Activated naive CD8-positive, alpha-beta T cell treated with anti-CD3 and anti-CD28 coated beads, Interleukin-2, amount 50 U/mL, for 24 hours (primary cell): ENCODE measurements at regions not wholly inside any gene's neighbourhood (a gene's known extent, or its start where the extent isn't known, plus 50 kb on each side); places are given as distances from the start of the nearest gene placed in this dataset.

ENCODE experiments used
- ATAC-seq: fragments of 150-1000 bp; cut with Tn5 transposase; one replicate; pipeline ENCODE4 v1.10.0; 2021
- DNase-seq: peaks from one replicate; pipeline ENCODE4 v3.0.0; 2021
- H3K27ac Mint-ChIP-seq: one replicate; pipeline ENCODE4 v1.8.0; 2021; ENCODE audit warnings: mild to moderate bottlenecking, mixed read lengths
- H3K27me3 Mint-ChIP-seq: one replicate; pipeline ENCODE4 v1.8.0; 2021; ENCODE audit warnings: mixed read lengths
- H3K36me3 Mint-ChIP-seq: one replicate; pipeline ENCODE4 v1.8.0; 2021; ENCODE audit warnings: low read depth, mixed read lengths
- H3K4me1 Mint-ChIP-seq: one replicate; pipeline ENCODE4 v1.8.0; 2021; ENCODE audit warnings: mixed read lengths
- H3K4me3 Mint-ChIP-seq: one replicate; pipeline ENCODE4 v1.8.0; 2021; ENCODE audit warnings: mild to moderate bottlenecking, moderate library complexity, mixed read lengths
- H3K9me3 Mint-ChIP-seq: one replicate; pipeline ENCODE4 v1.8.0; 2021; ENCODE audit warnings: mixed read lengths

- no peaks in the 10 kb centered on the region for H3K9me3 Mint-ChIP-seq
- H3K36me3 Mint-ChIP-seq = no peaks in the 10 kb centered on the region
- no peak overlapping the region for H3K4me3 Mint-ChIP-seq
- no peak overlapping the region for H3K27ac Mint-ChIP-seq
- no peak for DNase-seq
- H3K4me1 Mint-ChIP-seq = no peaks in the 10 kb centered on the region
- H3K27me3 Mint-ChIP-seq = no peaks in the 10 kb centered on the region
- no peak for ATAC-seq
These were observed 525.0 kb downstream of the NR2F1-AS1 start for GRCh38 chr5:93055971-93056370.

- no peak overlapping the region for H3K27ac Mint-ChIP-seq
- H3K36me3 Mint-ChIP-seq = no peaks in the 10 kb centered on the region
- DNase-seq = no peak
- no peak overlapping the region for H3K4me3 Mint-ChIP-seq
- no peaks in the 10 kb centered on the region for H3K4me1 Mint-ChIP-seq
- H3K27me3 Mint-ChIP-seq = no peaks in the 10 kb centered on the region
- no peak for ATAC-seq
- H3K9me3 Mint-ChIP-seq = no peaks in the 10 kb centered on the region
These were observed 525.5 kb downstream of the NR2F1-AS1 start for GRCh38 chr5:93055561-93055960.

DNA sequence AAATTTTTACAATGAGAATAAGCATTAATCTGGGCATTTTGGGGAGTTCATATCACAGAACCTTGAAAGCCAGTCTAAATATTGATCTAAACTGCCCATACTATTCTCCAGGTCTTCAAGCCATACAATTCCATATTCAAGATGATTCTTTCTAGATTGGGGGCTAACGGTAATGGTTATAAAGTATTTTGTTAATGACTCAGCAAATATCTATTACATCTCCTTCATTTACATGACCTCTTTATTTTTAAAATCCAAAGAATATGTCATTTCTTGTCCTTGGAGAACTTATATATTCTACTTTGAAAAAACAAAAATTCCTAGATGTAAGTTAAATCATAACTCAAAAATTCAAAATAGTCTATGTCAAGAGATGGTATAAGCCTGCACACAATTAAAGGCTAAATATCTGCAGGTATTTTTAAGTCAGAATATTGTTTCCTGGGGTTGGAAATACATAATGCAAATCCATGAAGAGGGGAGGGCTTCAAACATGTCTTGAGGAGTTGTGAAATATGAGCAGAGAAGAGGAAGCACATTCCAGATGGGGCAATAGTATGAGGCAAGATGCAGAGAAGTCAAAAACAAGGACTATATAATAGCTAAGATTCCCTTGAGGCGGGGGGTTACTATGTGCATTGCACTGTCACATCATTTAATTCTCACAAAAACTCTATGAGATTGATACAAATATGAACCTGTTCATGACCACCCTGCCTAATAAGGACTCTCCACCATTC is 526.4 kb downstream of the NR2F1-AS1 start:
- no peaks in the 10 kb centered on the region for H3K4me1 Mint-ChIP-seq
- no peak overlapping the region for H3K4me3 Mint-ChIP-seq
- no peak overlapping the region for H3K27ac Mint-ChIP-seq
- no peaks in the 10 kb centered on the region for H3K9me3 Mint-ChIP-seq
- ATAC-seq (no peak), DNase-seq (no peak)
- H3K36me3 Mint-ChIP-seq = no peaks in the 10 kb centered on the region
- no peaks in the 10 kb centered on the region for H3K27me3 Mint-ChIP-seq

- H3K27ac Mint-ChIP-seq = no peak overlapping the region
- H3K4me3 Mint-ChIP-seq = no peak overlapping the region
- no peaks in the 10 kb centered on the region for H3K36me3 Mint-ChIP-seq
- H3K9me3 Mint-ChIP-seq = no peaks in the 10 kb centered on the region
- H3K27me3 Mint-ChIP-seq = no peaks in the 10 kb centered on the region
- no peaks in the 10 kb centered on the region for H3K4me1 Mint-ChIP-seq
- DNase-seq = no peak
- no peak for ATAC-seq
These were observed 527.2 kb downstream of the NR2F1-AS1 start for GRCh38 chr5:93053825-93054224.

DNA sequence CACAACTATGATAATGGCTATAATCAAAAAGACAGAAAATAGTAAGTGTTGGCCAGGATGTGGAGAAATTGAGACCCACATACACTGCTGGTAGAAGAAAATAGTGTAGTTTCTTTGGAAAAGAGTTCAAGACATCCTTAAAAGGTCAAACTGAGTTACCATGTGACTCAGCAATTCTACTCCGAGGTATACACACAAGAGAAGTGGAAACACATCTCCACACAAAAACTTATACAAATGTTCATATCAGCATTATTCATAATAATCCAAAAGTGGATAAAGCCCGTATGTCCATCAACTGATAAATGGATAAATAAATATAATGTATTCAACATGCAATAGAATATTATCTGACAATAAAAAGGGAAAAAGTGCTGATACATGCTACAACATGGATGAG is 532.2 kb downstream of the NR2F1-AS1 start:
- no peak for ATAC-seq
- H3K27ac Mint-ChIP-seq = no peak overlapping the region
- no peak for DNase-seq

GRCh38 chr5:93044859-93045666 is 536.0 kb downstream of the NR2F1-AS1 start:
- Mint-ChIP-seq H3K9me3 (no peaks in the 10 kb centered on the region), H3K36me3 (no peaks in the 10 kb centered on the region), H3K4me3 (no peak overlapping the region), H3K4me1 (no peaks in the 10 kb centered on the region), H3K27ac (no peak overlapping the region), H3K27me3 (no peaks in the 10 kb centered on the region)
- no peak for ATAC-seq
- no peak for DNase-seq

More for the DNA sequence above, 532.2 kb downstream of the NR2F1-AS1 start:
- H3K4me1 Mint-ChIP-seq = no peaks in the 10 kb centered on the region
- no peaks in the 10 kb centered on the region for H3K36me3 Mint-ChIP-seq
- no peaks in the 10 kb centered on the region for H3K27me3 Mint-ChIP-seq
- H3K4me3 Mint-ChIP-seq = no peak overlapping the region
- H3K9me3 Mint-ChIP-seq = no peaks in the 10 kb centered on the region

- H3K4me3 Mint-ChIP-seq = no peak overlapping the region
- no peaks in the 10 kb centered on the region for H3K4me1 Mint-ChIP-seq
- H3K36me3 Mint-ChIP-seq = no peaks in the 10 kb centered on the region
- H3K9me3 Mint-ChIP-seq = no peaks in the 10 kb centered on the region
- ATAC-seq (no peak), DNase-seq (no peak)
- no peak overlapping the region for H3K27ac Mint-ChIP-seq
- no peaks in the 10 kb centered on the region for H3K27me3 Mint-ChIP-seq
These were observed 541.1 kb downstream of the NR2F1-AS1 start for GRCh38 chr5:93039888-93040287.

DNA sequence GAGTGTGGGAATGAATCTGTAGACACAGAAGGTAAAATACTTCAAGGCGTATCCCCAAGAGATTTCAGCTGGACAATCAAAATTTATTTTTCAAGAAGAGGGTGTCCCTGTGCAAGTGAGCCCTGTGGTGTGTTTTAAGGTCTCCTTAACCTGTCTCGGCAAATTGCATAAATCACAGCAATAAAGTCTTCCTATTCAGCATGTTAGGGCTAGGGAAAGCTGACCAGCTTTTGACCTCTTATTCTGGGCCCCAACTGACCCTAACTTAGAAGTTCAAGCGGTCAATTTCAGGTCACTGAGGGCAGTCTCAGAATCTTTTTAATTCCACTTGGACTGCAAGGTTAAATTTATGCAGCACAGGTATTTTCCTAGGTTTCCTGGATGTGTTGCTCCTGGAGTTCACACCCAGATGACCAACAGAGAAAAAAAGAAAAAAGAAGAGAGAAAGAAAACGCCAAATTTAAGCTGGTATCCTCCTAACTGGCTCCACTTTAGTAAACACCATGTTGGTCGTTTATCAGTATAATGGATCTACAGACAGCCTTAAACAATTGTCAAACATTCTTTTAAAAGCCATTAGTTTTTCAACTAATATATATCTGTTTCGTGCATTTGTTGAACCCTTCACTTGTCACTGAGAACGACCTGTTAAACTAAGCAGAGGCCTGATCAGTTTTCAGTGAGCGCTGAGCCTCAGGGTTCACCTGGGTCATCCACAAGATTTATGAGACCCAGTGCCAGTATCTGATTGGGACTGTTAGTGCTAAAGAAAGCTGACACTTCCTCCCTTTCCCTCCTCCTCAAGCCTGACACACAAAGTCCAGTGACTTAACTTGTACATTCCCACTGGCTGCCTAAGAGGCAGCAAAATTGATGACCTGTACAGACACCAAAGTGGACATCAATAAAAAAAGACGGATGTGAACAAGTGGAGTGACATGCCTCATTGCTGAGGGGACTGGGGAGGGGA is 546.1 kb downstream of the NR2F1-AS1 start:
- no peaks in the 10 kb centered on the region for H3K9me3 Mint-ChIP-seq
- ATAC-seq = no peak

GRCh38 chr5:93022796-93023447 is 558.1 kb downstream of the NR2F1-AS1 start:
- ATAC-seq (no peak), DNase-seq (no peak)
- H3K27ac Mint-ChIP-seq = no peak overlapping the region
- H3K36me3 Mint-ChIP-seq = no peaks in the 10 kb centered on the region
- H3K4me1 Mint-ChIP-seq = no peaks in the 10 kb centered on the region
- H3K4me3 Mint-ChIP-seq = no peak overlapping the region
- no peaks in the 10 kb centered on the region for H3K9me3 Mint-ChIP-seq
- no peaks in the 10 kb centered on the region for H3K27me3 Mint-ChIP-seq

More for the DNA sequence above, 546.1 kb downstream of the NR2F1-AS1 start:
- Mint-ChIP-seq H3K27ac (no peak overlapping the region), H3K4me1 (no peaks in the 10 kb centered on the region), H3K36me3 (no peaks in the 10 kb centered on the region), H3K27me3 (no peaks in the 10 kb centered on the region), H3K4me3 (no peak overlapping the region)
- DNase-seq = no peak

GRCh38 chr5:93022211-93022610 is 558.8 kb downstream of the NR2F1-AS1 start:
- Mint-ChIP-seq H3K9me3 (no peaks in the 10 kb centered on the region), H3K4me1 (no peaks in the 10 kb centered on the region), H3K27ac (no peak overlapping the region), H3K36me3 (no peaks in the 10 kb centered on the region), H3K4me3 (no peak overlapping the region), H3K27me3 (no peaks in the 10 kb centered on the region)
- no peak for DNase-seq
- ATAC-seq = no peak

DNA sequence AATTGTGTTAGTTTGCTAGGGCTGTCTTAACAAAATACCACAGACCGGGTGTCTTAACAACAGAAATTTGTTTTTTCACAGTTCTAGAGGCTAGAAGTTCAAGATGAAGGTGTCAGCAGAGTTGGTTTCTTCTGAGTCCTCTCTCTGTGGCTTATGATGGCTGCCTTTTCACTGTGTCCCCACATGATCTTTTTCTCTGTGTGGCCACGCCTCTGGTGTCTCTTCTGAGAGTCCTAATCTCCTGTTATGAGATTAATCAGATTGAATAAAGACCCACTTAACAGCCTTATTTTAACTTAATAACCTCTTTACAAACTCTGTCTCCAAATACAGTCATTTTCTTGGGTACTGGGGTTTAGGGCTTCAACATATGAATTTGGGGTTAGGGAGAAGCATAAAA is 561.1 kb downstream of the NR2F1-AS1 start:
- ATAC-seq = no peak
- no peaks in the 10 kb centered on the region for H3K27me3 Mint-ChIP-seq
- DNase-seq = no peak
- H3K4me1 Mint-ChIP-seq = no peaks in the 10 kb centered on the region
- H3K9me3 Mint-ChIP-seq = peaks cover 5% of the 10 kb centered on the region
- no peaks in the 10 kb centered on the region for H3K36me3 Mint-ChIP-seq
- no peak overlapping the region for H3K4me3 Mint-ChIP-seq
- no peak overlapping the region for H3K27ac Mint-ChIP-seq

DNA sequence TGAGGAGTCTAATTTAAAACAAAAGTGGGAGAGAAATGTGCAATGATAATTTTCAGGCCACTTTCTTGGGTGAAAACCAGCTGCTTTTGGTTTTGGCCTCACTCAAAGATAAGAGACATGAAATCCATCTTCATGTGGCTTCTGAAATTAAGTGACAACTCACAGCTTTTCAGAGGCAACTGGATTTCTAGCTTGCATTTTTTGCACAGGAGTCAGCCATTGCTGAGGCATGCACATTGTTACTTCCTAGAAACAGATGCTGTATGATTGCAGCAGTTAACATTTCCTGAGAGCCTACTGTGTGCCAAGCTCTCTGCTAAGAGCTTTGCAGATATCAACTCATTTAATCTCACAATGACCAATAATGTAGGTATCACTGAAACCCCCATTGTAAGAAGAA is 562.6 kb downstream of the NR2F1-AS1 start:
- no peaks in the 10 kb centered on the region for H3K36me3 Mint-ChIP-seq
- no peak overlapping the region for H3K4me3 Mint-ChIP-seq
- no peaks in the 10 kb centered on the region for H3K4me1 Mint-ChIP-seq
- H3K27me3 Mint-ChIP-seq = no peaks in the 10 kb centered on the region
- H3K9me3 Mint-ChIP-seq = peaks cover 5% of the 10 kb centered on the region
- ATAC-seq (no peak), DNase-seq (no peak)
- no peak overlapping the region for H3K27ac Mint-ChIP-seq

DNA sequence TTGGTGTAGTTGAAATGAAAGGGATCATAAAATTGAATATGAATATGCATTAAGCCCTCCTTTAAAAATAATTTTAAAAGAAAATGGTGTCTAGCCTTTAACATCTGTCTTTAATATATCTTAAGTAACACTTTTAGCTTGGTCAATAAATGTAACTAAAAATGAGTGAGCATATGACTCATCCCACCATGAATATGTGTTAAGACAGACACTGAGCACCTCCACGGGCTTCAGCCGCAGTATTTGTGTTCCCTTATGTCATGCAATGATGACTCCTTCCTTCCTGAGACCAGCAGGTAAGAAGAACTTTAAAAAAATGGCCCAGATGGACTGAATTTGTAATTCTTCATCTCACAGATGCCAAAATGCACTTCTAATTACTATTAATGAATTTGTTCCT is 563.2 kb downstream of the NR2F1-AS1 start:
- Mint-ChIP-seq H3K27ac (no peak overlapping the region), H3K27me3 (no peaks in the 10 kb centered on the region), H3K4me1 (no peaks in the 10 kb centered on the region), H3K9me3 (peaks cover 5% of the 10 kb centered on the region), H3K36me3 (no peaks in the 10 kb centered on the region), H3K4me3 (no peak overlapping the region)
- no peak for DNase-seq
- ATAC-seq = no peak

DNA sequence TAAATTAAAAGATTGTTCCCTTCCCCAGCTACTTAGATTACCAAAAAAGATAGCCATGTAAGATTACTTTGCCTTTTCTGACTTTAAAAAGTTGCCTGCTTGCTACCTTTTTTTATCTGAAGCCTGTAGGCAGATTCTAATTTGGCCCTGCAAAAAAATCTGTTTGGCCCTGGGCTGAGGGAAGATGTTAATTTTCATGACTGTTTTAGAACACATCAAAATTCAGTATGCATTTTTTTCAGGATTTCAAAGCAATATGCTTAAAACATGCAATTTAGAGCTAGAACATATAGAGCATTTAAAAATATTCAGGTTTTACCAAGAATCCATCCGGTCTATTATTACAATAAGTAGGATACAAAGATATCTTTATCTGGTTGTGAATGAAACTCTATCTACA is 563.6 kb downstream of the NR2F1-AS1 start:
- Mint-ChIP-seq H3K27ac (no peak overlapping the region), H3K4me3 (no peak overlapping the region), H3K27me3 (no peaks in the 10 kb centered on the region), H3K9me3 (peaks cover 5% of the 10 kb centered on the region), H3K4me1 (no peaks in the 10 kb centered on the region), H3K36me3 (no peaks in the 10 kb centered on the region)
- no peak for DNase-seq
- ATAC-seq = no peak
